ENCODE measurements at regions not wholly inside any gene's neighbourhood (a gene's known extent, or its start where the extent isn't known, plus 50 kb on each side); places are given as distances from the start of the nearest gene placed in this dataset.

GRCh38 chrX:128106630-128107029 lies 54.4 kb upstream of the ACTRT1 start:
- peak; percentile 16 to 50 (median 40) for TF ChIP-seq CTCF (optimal IDR thresholded peaks at IDR 0.05 in 1 of 3, IDR thresholded peaks at IDR 0.05 in 1 of 3, conservative IDR thresholded peaks at IDR 0.05 in 1 of 3; ENCODE audit: extremely low read depth in 1 of 3, insufficient read depth in 2 of 3, low read length in 3 of 3)
- TF ChIP-seq EZH2 (IDR thresholded peaks at IDR 0.05; ENCODE audit: low read length), result no peak

All from keratinocyte (primary cell).